A204.1 (cell line): ENCODE measurements at regions not wholly inside any gene's neighbourhood (a gene's known extent, or its start where the extent isn't known, plus 50 kb on each side); places are given as distances from the start of the nearest gene placed in this dataset.

Source experiments
- FAIRE-seq: peaks from 2 replicates; lab custom pipeline; 2012; peaks lifted over from hg19 to GRCh38; lab: Jason Lieb, UNC

GRCh38 chr7:17659126-17659525 is 281.2 kb downstream of the SNX13 start:
- FAIRE-seq = no peak

- FAIRE-seq = no peak
Observed at GRCh38 chr7:17660116-17660515, 280.2 kb downstream of the SNX13 start.

DNA sequence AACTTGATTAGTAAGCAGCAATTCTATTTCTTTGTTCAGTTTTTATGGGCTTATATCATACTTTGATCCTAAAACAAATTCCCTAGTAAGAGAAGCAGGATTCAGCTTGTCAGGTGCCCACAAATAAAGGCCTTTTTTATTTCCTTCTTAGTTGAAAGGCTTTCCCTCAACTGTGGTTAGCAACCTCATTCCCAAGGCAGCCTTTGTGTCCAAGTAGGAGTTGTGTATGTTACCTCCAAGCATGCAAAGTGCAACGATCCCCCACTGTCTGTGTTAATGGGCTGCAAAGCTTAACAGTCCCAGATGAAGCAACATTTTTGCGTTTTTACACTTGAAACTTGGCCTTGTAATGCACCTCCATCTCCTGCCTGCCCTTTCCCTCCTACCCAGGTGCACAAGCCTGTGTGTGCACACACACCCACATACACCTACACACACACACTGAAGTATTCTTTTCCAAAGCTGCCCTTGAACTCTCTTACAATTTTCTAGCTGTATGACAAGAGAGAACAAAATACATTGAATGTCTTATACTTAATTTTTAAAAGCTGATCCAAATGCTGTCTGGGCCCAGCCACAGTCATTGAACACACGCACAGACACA is 278.2 kb downstream of the SNX13 start:
- FAIRE-seq = no peak

DNA sequence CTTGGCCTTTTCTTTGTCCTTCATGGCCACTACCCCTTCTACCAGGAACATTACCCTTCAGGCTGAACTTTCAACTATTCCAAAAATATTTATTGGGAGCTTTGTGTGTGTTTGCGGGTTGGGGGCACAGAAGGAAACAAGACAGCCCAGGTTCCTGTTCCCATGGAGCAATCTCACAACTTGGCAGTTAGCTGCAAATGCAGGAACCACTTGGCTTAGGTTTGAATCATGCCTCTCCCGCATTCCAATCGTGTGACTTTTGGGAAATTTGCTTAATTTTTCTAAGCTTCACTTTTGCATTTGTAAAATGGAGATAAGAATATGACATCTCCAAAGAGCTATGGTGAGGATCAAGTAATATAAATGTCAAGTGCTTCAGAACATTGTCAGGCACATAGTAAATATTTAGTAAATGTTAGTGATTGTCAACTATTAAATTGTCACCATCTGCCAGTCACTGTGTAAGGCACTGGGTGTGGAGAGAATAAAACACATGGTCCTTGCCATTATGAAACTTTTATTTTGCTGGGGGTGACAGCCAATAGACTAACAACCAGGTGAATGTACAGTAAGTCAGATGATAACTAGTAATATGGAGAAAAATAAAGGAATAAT is 277.1 kb downstream of the SNX13 start:
- FAIRE-seq = no peak

DNA sequence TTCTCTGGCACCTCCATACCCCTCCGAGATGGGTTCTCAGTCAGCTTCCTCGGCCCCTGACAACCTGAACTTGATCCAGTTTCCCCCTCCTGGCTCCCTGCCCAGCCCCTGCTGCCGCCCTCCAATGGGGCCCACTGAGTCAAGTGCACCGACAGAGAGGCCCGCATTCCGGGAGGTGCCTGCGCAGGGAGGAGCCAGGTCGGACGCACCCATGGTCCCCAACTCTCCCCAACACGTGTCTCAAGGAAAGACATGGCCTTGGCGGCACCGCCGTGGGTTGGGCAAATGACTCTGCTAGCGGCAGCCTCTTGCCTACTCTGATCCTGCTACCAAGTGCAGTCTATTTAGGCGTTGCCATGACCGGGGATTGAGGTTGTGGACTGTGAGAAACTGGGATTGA is 275.3 kb downstream of the SNX13 start:
- FAIRE-seq = no peak

- no peak for FAIRE-seq
Observed at GRCh38 chr7:17668122-17668521, 272.2 kb downstream of the SNX13 start.

DNA sequence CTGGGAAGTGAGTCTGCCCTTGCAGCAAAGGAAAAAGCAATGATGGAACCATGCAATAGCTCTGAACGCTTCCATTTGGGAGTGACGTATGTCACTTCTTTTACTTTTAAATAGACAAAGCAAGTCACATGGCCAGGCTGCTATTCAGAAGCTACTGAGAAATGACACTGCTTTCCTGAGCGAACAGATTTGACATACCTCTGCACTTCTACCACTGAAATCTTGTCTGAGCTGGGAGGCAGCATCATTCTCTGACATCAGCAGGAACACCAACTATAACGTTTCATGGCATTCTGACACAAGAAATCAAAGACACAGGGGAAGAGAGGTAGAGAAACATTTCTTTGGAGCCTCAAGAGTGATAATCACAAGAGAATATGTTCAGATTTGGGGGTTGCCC is 271.1 kb downstream of the SNX13 start:
- FAIRE-seq = no peak

DNA sequence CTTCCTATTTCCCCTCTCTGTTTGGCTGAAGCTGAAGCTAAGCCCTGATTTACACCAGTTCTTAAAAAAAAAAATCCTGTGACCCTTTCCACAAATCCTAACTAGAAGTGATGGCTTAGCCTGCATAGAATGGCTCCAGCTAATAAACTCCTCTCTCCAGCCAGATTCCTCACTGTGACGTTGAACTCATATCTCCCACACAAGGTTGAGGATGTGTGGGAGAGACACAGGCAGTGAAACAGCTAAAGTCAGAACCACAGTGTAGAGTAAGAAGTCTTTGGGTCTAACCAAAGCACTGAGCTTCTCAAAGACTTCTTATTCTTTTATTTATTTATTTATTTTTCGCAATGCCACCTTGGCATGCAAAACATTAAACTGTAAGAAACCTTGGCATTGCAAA is 268.3 kb downstream of the SNX13 start:
- no peak for FAIRE-seq

DNA sequence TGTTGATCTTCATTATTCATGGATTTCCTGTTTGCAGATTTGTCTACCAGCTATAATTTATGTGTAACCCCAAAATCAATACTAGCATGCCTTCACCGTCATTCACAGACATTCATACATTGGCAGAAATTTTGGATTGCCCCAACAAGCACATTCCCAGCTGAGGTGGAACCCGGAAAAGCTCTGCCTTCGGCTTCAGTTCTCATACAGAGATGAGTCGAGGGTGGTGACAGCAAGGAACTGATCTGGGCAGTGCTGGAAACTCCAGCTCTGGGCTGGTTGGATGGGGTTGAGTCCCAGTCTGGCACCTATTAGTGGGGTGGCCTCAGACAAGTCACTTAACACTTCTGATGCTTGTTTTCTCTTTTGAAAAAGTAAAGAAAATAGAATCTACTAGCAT is 267.5 kb downstream of the SNX13 start:
- FAIRE-seq = no peak

DNA sequence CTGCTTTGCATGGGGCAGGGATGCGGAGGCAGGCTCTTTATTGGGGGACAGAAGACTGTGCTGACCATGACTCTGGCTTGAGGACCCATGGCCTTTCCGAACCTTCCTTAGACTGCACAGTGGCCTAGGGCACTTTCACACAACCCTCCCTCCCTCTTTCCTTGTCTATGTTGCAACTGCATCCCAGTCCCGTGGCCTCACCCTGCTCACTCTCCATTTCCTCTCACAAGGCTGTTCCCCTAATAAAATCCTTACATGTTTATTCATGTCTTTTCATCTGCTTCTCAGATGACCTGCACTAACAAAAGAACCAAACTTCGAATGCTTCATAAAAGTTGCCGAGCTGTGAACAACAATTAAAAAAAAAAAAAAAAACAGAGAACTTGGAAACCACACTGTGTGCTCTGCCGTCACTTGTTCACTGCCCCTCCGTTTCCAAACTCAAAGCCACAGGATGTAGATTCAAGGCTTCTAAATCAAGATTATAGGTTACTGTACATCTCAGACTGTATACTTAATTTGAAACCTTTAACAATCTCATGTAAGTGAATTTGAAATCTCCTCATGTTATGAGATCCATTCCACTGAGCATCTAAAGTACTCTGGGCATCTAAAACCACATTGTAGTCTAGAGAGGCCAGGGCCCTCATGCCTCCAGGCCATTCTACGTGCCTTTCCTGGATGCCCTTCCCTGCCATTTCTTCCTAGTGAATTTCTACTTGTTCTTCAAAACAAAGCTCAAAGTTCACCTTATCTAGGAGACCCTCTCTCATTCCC is 265.9 kb downstream of the SNX13 start:
- FAIRE-seq = no peak

DNA sequence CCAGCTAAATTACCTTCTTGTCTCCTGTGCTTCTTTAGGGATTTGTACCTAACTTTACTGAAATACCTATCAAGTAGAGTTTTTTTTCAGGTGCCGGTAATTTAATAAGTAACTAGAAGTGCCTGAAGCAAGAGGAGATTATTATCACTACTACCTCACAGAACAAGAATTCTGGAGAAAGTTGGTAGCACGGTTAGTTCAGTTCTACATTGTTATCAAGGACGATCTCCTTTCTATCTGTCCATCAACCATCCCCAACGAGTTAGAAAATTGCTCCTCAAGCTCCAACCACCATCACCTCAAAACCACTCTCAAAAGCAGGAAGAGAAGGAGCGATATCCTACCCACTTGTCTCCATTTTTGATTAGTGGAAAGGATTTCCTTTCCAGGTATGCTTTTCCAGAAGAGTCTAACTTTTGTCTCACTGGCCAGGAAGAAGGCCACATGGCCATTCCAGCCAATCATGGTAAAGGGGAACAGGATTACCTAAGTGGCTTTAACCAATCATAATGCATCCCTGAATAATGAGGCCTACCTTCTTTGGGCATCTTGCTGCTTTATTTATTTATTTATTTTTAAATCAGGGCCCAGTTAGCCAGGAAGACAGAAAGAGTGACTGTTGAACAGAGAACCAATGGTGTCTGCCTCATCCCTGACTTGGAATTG is 265.2 kb downstream of the SNX13 start:
- no peak for FAIRE-seq

- FAIRE-seq = no peak
Observed at GRCh38 chr7:17677408-17677807, 262.9 kb downstream of the SNX13 start.

- no peak for FAIRE-seq
Observed at GRCh38 chr7:17678896-17679295, 261.4 kb downstream of the SNX13 start.

DNA sequence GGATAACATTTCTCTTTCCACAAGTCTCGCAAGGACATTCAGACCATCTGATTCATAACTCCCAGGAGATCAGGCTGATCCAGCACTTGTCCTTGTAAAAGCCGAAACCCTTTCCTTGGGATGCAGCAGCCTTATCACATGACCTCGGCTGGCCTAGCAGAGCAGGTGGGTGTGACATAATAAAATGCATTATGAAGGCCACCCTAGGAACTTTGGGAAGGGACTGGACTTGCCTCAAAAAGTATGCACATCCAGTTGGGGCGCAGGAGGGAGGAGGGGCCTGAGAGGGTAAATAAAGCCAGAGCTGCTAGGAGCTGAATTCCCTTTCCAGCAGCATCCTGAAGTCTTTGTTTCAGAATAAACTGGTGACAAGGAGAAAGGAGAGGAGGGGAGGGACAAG is 260.8 kb downstream of the SNX13 start:
- no peak for FAIRE-seq

GRCh38 chr7:17680026-17680425 is 260.3 kb downstream of the SNX13 start:
- no peak for FAIRE-seq

GRCh38 chr7:17680943-17681351 is 259.3 kb downstream of the SNX13 start:
- FAIRE-seq = peak; percentile 93

- FAIRE-seq = no peak
Observed at GRCh38 chr7:17681965-17682364, 258.3 kb downstream of the SNX13 start.

- FAIRE-seq = no peak
Observed at GRCh38 chr7:17682586-17682985, 257.7 kb downstream of the SNX13 start.

- FAIRE-seq = no peak
Observed at GRCh38 chr7:17685141-17685540, 255.2 kb downstream of the SNX13 start.

DNA sequence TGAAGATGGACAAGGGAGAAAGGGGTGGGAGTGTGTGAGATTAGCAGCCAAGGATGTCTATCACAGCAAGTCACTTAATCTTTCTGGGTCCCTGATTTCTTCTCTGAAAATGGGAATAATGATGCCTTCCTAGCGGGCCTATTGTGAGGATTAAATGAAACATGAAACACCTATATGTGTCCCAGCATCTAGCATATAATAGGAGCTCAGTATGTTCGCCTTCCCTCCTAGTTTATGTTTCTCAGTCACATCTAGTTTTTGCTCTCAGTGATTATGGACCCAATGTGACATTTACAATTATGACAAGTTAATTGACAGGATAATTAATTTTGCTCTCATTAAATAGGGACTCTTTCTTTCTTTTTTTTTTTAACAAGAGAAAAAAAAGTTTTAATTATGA is 252.9 kb downstream of the SNX13 start:
- no peak for FAIRE-seq

GRCh38 chr7:17689361-17689902 is 250.9 kb downstream of the SNX13 start:
- FAIRE-seq = no peak

DNA sequence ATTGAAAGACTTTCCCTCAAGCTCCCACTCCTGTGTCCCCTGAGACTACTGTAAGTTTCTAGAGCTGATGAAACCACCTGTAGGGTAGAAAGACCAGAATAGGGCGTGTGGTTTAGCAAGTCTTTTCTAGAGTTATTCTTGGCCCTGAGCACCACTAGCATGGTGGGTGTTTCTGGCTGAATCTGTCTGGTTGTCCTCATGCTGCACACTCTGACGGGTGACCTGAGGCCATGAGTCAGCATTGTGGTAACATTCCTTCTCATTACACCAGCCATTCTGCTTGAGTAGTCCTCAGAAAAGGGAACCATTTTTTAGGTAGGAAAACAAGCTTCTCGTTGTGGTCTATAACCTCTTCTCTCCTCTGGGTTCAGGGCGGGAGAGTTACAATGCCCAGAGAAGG is 250.3 kb downstream of the SNX13 start:
- FAIRE-seq = no peak

- FAIRE-seq = no peak
Observed at GRCh38 chr7:17696422-17696821, 243.9 kb downstream of the SNX13 start.
